ENCODE measurements at regions not wholly inside any gene's neighbourhood (a gene's known extent, or its start where the extent isn't known, plus 50 kb on each side); places are given as distances from the start of the nearest gene placed in this dataset.

- Histone ChIP-seq H3K4me1 (no peaks in the 10 kb centered on the region), H3K27ac (no peak overlapping the region), H3K27me3 (no peaks in the 10 kb centered on the region), H3K4me3 (no peak overlapping the region), H3K9me3 (no peaks in the 10 kb centered on the region), H3K36me3 (no peaks in the 10 kb centered on the region)
- DNase-seq (no peak), ATAC-seq (ENCODE audit: low FRiP score in 2 of 2) (no peak)
- 81 to 84% methylated on average over 5 of the region's 5 CpGs for WGBS, 2 donors
- no peak for TF ChIP-seq EP300 (IDR thresholded peaks at IDR 0.05)
- TF ChIP-seq, protein P1, sequence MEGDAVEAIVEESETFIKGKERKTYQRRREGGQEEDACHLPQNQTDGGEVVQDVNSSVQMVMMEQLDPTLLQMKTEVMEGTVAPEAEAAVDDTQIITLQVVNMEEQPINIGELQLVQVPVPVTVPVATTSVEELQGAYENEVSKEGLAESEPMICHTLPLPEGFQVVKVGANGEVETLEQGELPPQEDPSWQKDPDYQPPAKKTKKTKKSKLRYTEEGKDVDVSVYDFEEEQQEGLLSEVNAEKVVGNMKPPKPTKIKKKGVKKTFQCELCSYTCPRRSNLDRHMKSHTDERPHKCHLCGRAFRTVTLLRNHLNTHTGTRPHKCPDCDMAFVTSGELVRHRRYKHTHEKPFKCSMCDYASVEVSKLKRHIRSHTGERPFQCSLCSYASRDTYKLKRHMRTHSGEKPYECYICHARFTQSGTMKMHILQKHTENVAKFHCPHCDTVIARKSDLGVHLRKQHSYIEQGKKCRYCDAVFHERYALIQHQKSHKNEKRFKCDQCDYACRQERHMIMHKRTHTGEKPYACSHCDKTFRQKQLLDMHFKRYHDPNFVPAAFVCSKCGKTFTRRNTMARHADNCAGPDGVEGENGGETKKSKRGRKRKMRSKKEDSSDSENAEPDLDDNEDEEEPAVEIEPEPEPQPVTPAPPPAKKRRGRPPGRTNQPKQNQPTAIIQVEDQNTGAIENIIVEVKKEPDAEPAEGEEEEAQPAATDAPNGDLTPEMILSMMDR (IDR thresholded peaks at IDR 0.05): no peak
- no peak for TF ChIP-seq POLR2AphosphoS5 (IDR thresholded peaks at IDR 0.05)
- no peak for TF ChIP-seq POLR2A (IDR thresholded peaks at IDR 0.05)
Measured at GRCh38 chr3:168288511-168289401, 193.0 kb upstream of the GOLIM4 start.

GRCh38 chr3:168285506-168285905, 189.8 kb upstream of the GOLIM4 start:
- WGBS, 2 donors: 85 to 96% methylated on average over 2 of the region's 2 CpGs
- Histone ChIP-seq H3K36me3 (no peaks in the 10 kb centered on the region), H3K4me3 (no peak overlapping the region), H3K27ac (no peak overlapping the region), H3K27me3 (no peaks in the 10 kb centered on the region), H3K4me1 (no peaks in the 10 kb centered on the region), H3K9me3 (no peaks in the 10 kb centered on the region)
- DNase-seq (no peak), ATAC-seq (ENCODE audit: low FRiP score in 2 of 2) (no peak)
- no peak for TF ChIP-seq POLR2A (IDR thresholded peaks at IDR 0.05)
- no peak for TF ChIP-seq POLR2AphosphoS5 (IDR thresholded peaks at IDR 0.05)
- TF ChIP-seq, protein P1 (IDR thresholded peaks at IDR 0.05): no peak
- no peak for TF ChIP-seq EP300 (IDR thresholded peaks at IDR 0.05)

- ATAC-seq (ENCODE audit: low FRiP score in 2 of 2): no peak
- no peak for DNase-seq
- Histone ChIP-seq H3K9me3 (no peaks in the 10 kb centered on the region), H3K36me3 (no peaks in the 10 kb centered on the region), H3K4me1 (no peaks in the 10 kb centered on the region), H3K27ac (no peak overlapping the region), H3K27me3 (no peaks in the 10 kb centered on the region), H3K4me3 (no peak overlapping the region)
- WGBS, 2 donors: 87 to 92% methylated on average over 5 of the region's 5 CpGs
- TF ChIP-seq POLR2A (IDR thresholded peaks at IDR 0.05) (no peak), EP300 (IDR thresholded peaks at IDR 0.05) (no peak), POLR2AphosphoS5 (IDR thresholded peaks at IDR 0.05) (no peak)
- TF ChIP-seq, protein P1 (IDR thresholded peaks at IDR 0.05): no peak
Measured at GRCh38 chr3:168284728-168285127, 189.0 kb upstream of the GOLIM4 start.

DNA sequence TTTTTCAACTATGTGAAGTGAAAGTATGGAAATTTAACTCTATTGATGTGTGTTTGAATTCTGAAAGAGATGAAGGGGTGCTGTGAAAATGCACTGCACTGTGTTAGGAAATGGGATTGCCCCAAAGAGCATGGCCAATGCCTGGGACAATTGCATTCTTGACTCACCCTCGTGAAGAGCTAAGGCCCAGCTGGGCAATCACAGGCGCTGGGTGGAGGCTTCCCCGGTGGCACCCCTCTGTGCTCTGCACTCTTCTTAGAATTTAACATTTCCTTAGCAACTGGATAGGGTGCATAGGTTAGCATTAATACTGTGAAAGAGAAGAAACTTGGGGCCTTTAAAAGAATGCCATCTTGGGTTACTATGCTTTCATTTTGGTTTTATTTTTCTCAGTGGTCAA, 179.9 kb upstream of the GOLIM4 start:
- WGBS, 2 donors: 79 to 80% methylated on average over 3 of the region's 3 CpGs
- no peak for TF ChIP-seq POLR2AphosphoS5 (IDR thresholded peaks at IDR 0.05)
- Histone ChIP-seq H3K9me3 (no peaks in the 10 kb centered on the region), H3K4me3 (no peak overlapping the region), H3K36me3 (no peaks in the 10 kb centered on the region), H3K27ac (no peak overlapping the region), H3K27me3 (no peaks in the 10 kb centered on the region), H3K4me1 (no peaks in the 10 kb centered on the region)
- DNase-seq: peak in 1 of 2 donors; percentile 25
- no peak for ATAC-seq (ENCODE audit: low FRiP score in 2 of 2)

DNA sequence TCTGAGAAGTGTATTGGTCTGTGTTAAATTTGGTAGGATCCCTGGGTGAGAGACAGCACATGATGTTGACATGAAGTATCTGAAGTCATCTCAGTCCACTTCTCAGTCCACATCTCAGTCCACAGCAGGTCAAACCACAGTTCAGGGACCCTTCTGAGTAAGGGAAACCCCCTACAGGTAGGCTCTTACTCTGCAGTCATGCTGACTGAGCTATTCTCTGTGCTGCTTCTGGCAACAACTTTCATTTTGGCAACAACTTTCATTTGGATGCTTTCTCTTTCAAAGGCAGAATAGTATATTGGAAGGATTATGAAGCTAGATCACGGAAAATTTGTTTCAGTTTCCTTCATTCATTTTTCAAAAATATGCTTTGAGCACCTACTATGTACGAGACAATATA, 178.2 kb upstream of the GOLIM4 start:
- DNase-seq (no peak), ATAC-seq (ENCODE audit: low FRiP score in 2 of 2) (no peak)
- no peaks in the 10 kb centered on the region for H3K9me3 ChIP-seq
- H3K27ac ChIP-seq: no peak overlapping the region
- H3K27me3 ChIP-seq: no peaks in the 10 kb centered on the region
- no peaks in the 10 kb centered on the region for H3K36me3 ChIP-seq
- WGBS, 2 donors: 79 to 81% methylated on average over 2 of the region's 2 CpGs
- H3K4me3 ChIP-seq: no peak overlapping the region
- TF ChIP-seq POLR2AphosphoS5 (IDR thresholded peaks at IDR 0.05) (no peak), POLR2A (IDR thresholded peaks at IDR 0.05) (no peak), EP300 (IDR thresholded peaks at IDR 0.05) (no peak)
- TF ChIP-seq, protein P1 (IDR thresholded peaks at IDR 0.05): no peak
- no peaks in the 10 kb centered on the region for H3K4me1 ChIP-seq

Measured in upper lobe of left lung (tissue), 6 donors.